ENCODE measurements at regions not wholly inside any gene's neighbourhood (a gene's known extent, or its start where the extent isn't known, plus 50 kb on each side); places are given as distances from the start of the nearest gene placed in this dataset.
"Not testable (repeated sequence)": the region's sequence is repeated elsewhere in the genome, so short reads cannot be mapped to it uniquely, and the experiment has no call there.

DNA sequence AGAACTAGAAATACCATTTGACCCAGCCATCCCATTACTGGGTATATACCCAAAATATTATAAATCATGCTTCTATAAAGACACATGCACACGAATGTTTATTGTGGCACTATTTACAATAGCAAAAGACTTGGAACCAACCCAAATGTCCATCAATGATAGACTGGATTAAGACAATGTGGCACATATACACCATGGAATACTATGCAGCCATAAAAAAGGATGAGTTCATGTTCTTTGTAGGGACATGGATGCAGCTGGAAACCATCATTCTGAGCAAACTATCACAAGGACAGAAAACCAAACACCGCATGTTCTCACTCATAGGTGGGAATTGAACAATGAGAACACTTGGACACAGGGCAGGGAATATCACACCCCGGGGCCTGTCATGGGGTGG lies 110.8 kb downstream of the PJA1 start:
- CTCF ChIA-PET; H3K9me3 ChIP-seq; H3K36me3 Mint-ChIP-seq; H3K27me3 Mint-ChIP-seq; H3K4me1 Mint-ChIP-seq; DNase-seq; H3K9me3 Mint-ChIP-seq; H3K4me3 Mint-ChIP-seq; H3K27me3 ChIP-seq (replicated peaks in 1 of 2; ENCODE audit: control insufficient read depth in 2 of 2, extremely low read depth in 1 of 2, insufficient read depth in 2 of 2, low read length in 1 of 2); H3K27ac ChIP-seq (ENCODE audit: low read length); H3K36me3 ChIP-seq (ENCODE audit: control insufficient read depth in 2 of 2, extremely low read depth in 1 of 2, insufficient read depth in 1 of 2, low read length in 1 of 2); H3K4me3 ChIP-seq (ENCODE audit: control insufficient read depth in 1 of 2, extremely low read depth in 1 of 2, low read length in 1 of 2); ATAC-seq (replicated peaks in 1 of 4); H3K27ac Mint-ChIP-seq; H3K4me1 ChIP-seq (ENCODE audit: control insufficient read depth in 1 of 2, extremely low read depth in 1 of 2, insufficient read depth in 2 of 2, low read length in 2 of 2); POLR2A ChIA-PET: not testable (repeated sequence)
- WGBS (ENCODE audit: insufficient coverage): no CpG with 5 or more reads among the region's 3 CpGs

DNA sequence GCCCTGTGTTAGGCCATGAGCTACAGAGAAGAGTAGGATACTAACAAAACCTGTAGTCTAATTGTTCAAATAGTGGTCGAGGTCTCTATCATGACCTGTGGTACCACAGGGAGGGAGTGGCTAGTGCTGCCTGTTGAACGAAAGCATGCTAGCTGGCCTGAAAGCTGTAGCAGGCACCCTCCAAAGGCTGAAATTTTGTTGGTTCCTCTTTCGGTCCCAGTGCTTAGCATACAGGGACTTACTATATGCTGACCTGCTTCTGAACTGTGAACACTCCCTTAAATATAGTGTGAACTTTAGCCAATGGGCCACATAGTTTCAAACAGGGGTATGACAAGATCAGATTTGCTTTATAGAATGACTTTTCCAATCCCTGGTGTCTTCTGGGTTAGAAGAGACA lies 113.4 kb downstream of the PJA1 start:
- Mint-ChIP-seq H3K9me3 (no peaks in the 10 kb centered on the region), H3K4me3 (no peak overlapping the region), H3K27ac (no peak overlapping the region), H3K27me3 (peaks cover 0 to 10% of the 10 kb centered on the region in 2 donors), H3K36me3 (no peaks in the 10 kb centered on the region), H3K4me1 (no peaks in the 10 kb centered on the region)
- no peaks in the 10 kb centered on the region for H3K9me3 ChIP-seq
- POLR2A ChIA-PET: no interaction called here
- no peak for ATAC-seq (replicated peaks in 1 of 4)
- H3K27me3 ChIP-seq (replicated peaks in 1 of 2; ENCODE audit: control insufficient read depth in 2 of 2, extremely low read depth in 1 of 2, insufficient read depth in 2 of 2, low read length in 1 of 2): peaks cover 0 to 2% of the 10 kb centered on the region in 2 experiments
- H3K27ac ChIP-seq (ENCODE audit: low read length): no peak overlapping the region
- no peak for DNase-seq
- WGBS (ENCODE audit: insufficient coverage): no CpG with 5 or more reads among the region's 3 CpGs
- CTCF ChIA-PET: no interaction called here
- H3K4me1 ChIP-seq (ENCODE audit: control insufficient read depth in 1 of 2, extremely low read depth in 1 of 2, insufficient read depth in 2 of 2, low read length in 2 of 2): no peaks in the 10 kb centered on the region
- H3K36me3 ChIP-seq (ENCODE audit: control insufficient read depth in 2 of 2, extremely low read depth in 1 of 2, insufficient read depth in 1 of 2, low read length in 1 of 2): no peaks in the 10 kb centered on the region
- H3K4me3 ChIP-seq (ENCODE audit: control insufficient read depth in 1 of 2, extremely low read depth in 1 of 2, low read length in 1 of 2): no peak overlapping the region

GRCh38 chrX:69050051-69050765 lies 115.0 kb downstream of the PJA1 start:
- POLR2A ChIA-PET: no interaction called here
- no peak for ATAC-seq (replicated peaks in 1 of 4)
- WGBS (ENCODE audit: insufficient coverage): 74% methylated on average over 3 of the region's 4 CpGs

DNA sequence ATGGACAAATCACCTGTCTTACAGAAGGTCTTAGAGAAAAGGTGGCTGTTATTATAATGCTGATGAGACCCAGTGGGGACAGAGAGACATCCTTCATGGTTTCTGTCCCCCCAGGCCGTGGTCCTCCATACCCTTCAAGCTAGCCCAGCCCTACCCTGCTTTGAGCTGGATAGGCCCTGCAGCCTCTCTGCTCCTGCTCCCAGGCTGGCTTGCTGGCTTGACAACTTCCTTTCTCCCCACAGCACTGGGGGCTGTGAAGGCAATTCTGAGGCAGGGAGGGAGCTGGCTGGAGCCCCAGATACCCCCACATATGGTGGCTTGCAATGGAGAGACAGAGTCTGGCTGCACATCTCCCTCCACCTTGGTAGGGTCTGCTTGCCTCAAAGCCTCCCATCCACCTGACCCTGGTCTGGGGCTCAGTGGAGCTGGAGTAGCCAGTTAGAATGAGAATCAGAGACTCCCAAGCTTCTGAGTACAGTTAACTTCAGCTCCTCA lies 118.2 kb downstream of the PJA1 start:
- no peaks in the 10 kb centered on the region for H3K4me1 ChIP-seq (ENCODE audit: control insufficient read depth in 1 of 2, extremely low read depth in 1 of 2, insufficient read depth in 2 of 2, low read length in 2 of 2)
- ChIA-PET POLR2A (no interaction called here), CTCF (no interaction called here)
- DNase-seq (no peak), ATAC-seq (replicated peaks in 1 of 4) (no peak)
- H3K36me3 ChIP-seq (ENCODE audit: control insufficient read depth in 2 of 2, extremely low read depth in 1 of 2, insufficient read depth in 1 of 2, low read length in 1 of 2): no peaks in the 10 kb centered on the region
- Mint-ChIP-seq H3K27me3 (peaks cover 0 to 20% of the 10 kb centered on the region in 2 donors), H3K27ac (no peak overlapping the region), H3K4me3 (no peak overlapping the region), H3K9me3 (peaks cover 0 to 5% (median 4%) of the 10 kb centered on the region in 3 donors), H3K4me1 (no peaks in the 10 kb centered on the region), H3K36me3 (no peaks in the 10 kb centered on the region)
- no peak overlapping the region for H3K27ac ChIP-seq (ENCODE audit: low read length)
- no CpG with 5 or more reads among the region's 1 CpG for WGBS (ENCODE audit: insufficient coverage)
- no peak overlapping the region for H3K4me3 ChIP-seq (ENCODE audit: control insufficient read depth in 1 of 2, extremely low read depth in 1 of 2, low read length in 1 of 2)
- H3K27me3 ChIP-seq (replicated peaks in 1 of 2; ENCODE audit: control insufficient read depth in 2 of 2, extremely low read depth in 1 of 2, insufficient read depth in 2 of 2, low read length in 1 of 2): peaks cover 0 to 5% of the 10 kb centered on the region in 2 experiments
- no peaks in the 10 kb centered on the region for H3K9me3 ChIP-seq

More at GRCh38 chrX:69050051-69050765, 115.0 kb downstream of the PJA1 start:
- no peaks in the 10 kb centered on the region for H3K4me1 ChIP-seq (ENCODE audit: control insufficient read depth in 1 of 2, extremely low read depth in 1 of 2, insufficient read depth in 2 of 2, low read length in 2 of 2)
- Mint-ChIP-seq H3K36me3 (no peaks in the 10 kb centered on the region), H3K4me3 (no peak overlapping the region), H3K9me3 (no peaks in the 10 kb centered on the region), H3K27ac (no peak overlapping the region), H3K27me3 (peaks cover 0 to 13% of the 10 kb centered on the region in 2 donors), H3K4me1 (no peaks in the 10 kb centered on the region)
- CTCF ChIA-PET: no interaction called here
- no peak for DNase-seq
- H3K36me3 ChIP-seq (ENCODE audit: control insufficient read depth in 2 of 2, extremely low read depth in 1 of 2, insufficient read depth in 1 of 2, low read length in 1 of 2): no peaks in the 10 kb centered on the region
- H3K4me3 ChIP-seq (ENCODE audit: control insufficient read depth in 1 of 2, extremely low read depth in 1 of 2, low read length in 1 of 2): no peak overlapping the region
- H3K27ac ChIP-seq (ENCODE audit: low read length): no peak overlapping the region
- H3K9me3 ChIP-seq: no peaks in the 10 kb centered on the region
- peaks cover 0 to 5% of the 10 kb centered on the region in 2 experiments for H3K27me3 ChIP-seq (replicated peaks in 1 of 2; ENCODE audit: control insufficient read depth in 2 of 2, extremely low read depth in 1 of 2, insufficient read depth in 2 of 2, low read length in 1 of 2)

- Histone ChIP-seq H3K4me1 (ENCODE audit: control insufficient read depth in 1 of 2, extremely low read depth in 1 of 2, insufficient read depth in 2 of 2, low read length in 2 of 2) (no peaks in the 10 kb centered on the region), H3K4me3 (ENCODE audit: control insufficient read depth in 1 of 2, extremely low read depth in 1 of 2, low read length in 1 of 2) (no peak overlapping the region), H3K27me3 (replicated peaks in 1 of 2; ENCODE audit: control insufficient read depth in 2 of 2, extremely low read depth in 1 of 2, insufficient read depth in 2 of 2, low read length in 1 of 2) (peaks cover 0 to 5% of the 10 kb centered on the region in 2 experiments), H3K27ac (ENCODE audit: low read length) (no peak overlapping the region), H3K36me3 (ENCODE audit: control insufficient read depth in 2 of 2, extremely low read depth in 1 of 2, insufficient read depth in 1 of 2, low read length in 1 of 2) (no peaks in the 10 kb centered on the region), H3K9me3 (no peaks in the 10 kb centered on the region)
- CTCF ChIA-PET: no interaction called here
- WGBS (ENCODE audit: insufficient coverage): no CpG with 5 or more reads among the region's 2 CpGs
- Mint-ChIP-seq H3K4me1 (no peaks in the 10 kb centered on the region), H3K27me3 (peaks cover 0 to 20% of the 10 kb centered on the region in 2 donors), H3K9me3 (peaks cover 0 to 5% (median 4%) of the 10 kb centered on the region in 3 donors), H3K27ac (no peak overlapping the region), H3K4me3 (no peak overlapping the region), H3K36me3 (no peaks in the 10 kb centered on the region)
- POLR2A ChIA-PET: no interaction called here
- ATAC-seq (replicated peaks in 1 of 4) (no peak), DNase-seq (no peak)
Observed at GRCh38 chrX:69045616-69046345, 119.5 kb downstream of the PJA1 start.

DNA sequence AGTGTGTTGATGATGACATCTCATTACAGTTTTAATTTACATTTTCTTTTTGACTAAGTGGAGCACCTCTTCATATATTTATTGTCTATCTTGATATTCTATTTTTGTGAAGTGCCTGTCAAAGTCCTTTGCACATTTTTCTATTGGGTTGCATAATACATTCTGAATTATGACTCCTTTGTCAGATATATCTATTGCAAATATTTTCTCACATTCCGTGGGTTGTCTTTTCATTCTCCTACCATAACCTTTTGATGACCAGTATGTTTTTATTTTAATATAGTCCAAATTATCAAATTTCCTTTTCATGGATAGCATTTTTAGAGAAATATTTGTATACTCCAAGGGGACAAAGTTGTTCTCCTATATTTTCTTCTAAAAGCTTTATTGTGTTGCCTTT lies 126.4 kb downstream of the PJA1 start:
- no peak for ATAC-seq (replicated peaks in 1 of 4)

More for the DNA sequence above, 126.4 kb downstream of the PJA1 start:
- Histone ChIP-seq H3K27me3 (replicated peaks in 1 of 2; ENCODE audit: control insufficient read depth in 2 of 2, extremely low read depth in 1 of 2, insufficient read depth in 2 of 2, low read length in 1 of 2) (no peaks in the 10 kb centered on the region), H3K36me3 (ENCODE audit: control insufficient read depth in 2 of 2, extremely low read depth in 1 of 2, insufficient read depth in 1 of 2, low read length in 1 of 2) (no peaks in the 10 kb centered on the region), H3K4me1 (ENCODE audit: control insufficient read depth in 1 of 2, extremely low read depth in 1 of 2, insufficient read depth in 2 of 2, low read length in 2 of 2) (no peaks in the 10 kb centered on the region), H3K9me3 (no peaks in the 10 kb centered on the region), H3K4me3 (ENCODE audit: control insufficient read depth in 1 of 2, extremely low read depth in 1 of 2, low read length in 1 of 2) (no peak overlapping the region), H3K27ac (ENCODE audit: low read length) (no peak overlapping the region)
- Mint-ChIP-seq H3K9me3 (peaks cover 0 to 1% (median 0%) of the 10 kb centered on the region in 3 donors), H3K4me3 (no peak overlapping the region), H3K4me1 (no peaks in the 10 kb centered on the region), H3K36me3 (no peaks in the 10 kb centered on the region), H3K27me3 (peaks cover 0 to 21% of the 10 kb centered on the region in 2 donors), H3K27ac (no peak overlapping the region)
- DNase-seq: no peak
- WGBS (ENCODE audit: insufficient coverage): no CpG with 5 or more reads among the region's 1 CpG
- POLR2A ChIA-PET: no interaction called here
- CTCF ChIA-PET: no interaction called here

All from T-cell (primary cell).